ENCODE measurements at regions not wholly inside any gene's neighbourhood (a gene's known extent, or its start where the extent isn't known, plus 50 kb on each side); places are given as distances from the start of the nearest gene placed in this dataset.

GRCh38 chr7:7122033-7122478, 60.3 kb upstream of the C1GALT1 start:
- TF ChIP-seq, protein P1, sequence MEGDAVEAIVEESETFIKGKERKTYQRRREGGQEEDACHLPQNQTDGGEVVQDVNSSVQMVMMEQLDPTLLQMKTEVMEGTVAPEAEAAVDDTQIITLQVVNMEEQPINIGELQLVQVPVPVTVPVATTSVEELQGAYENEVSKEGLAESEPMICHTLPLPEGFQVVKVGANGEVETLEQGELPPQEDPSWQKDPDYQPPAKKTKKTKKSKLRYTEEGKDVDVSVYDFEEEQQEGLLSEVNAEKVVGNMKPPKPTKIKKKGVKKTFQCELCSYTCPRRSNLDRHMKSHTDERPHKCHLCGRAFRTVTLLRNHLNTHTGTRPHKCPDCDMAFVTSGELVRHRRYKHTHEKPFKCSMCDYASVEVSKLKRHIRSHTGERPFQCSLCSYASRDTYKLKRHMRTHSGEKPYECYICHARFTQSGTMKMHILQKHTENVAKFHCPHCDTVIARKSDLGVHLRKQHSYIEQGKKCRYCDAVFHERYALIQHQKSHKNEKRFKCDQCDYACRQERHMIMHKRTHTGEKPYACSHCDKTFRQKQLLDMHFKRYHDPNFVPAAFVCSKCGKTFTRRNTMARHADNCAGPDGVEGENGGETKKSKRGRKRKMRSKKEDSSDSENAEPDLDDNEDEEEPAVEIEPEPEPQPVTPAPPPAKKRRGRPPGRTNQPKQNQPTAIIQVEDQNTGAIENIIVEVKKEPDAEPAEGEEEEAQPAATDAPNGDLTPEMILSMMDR (conservative IDR thresholded peaks at IDR 0.05): no peak
- H3K23me2 ChIP-seq (ENCODE audit: insufficient read length, low read depth, low read length, poor library complexity, severe bottlenecking): no peaks in the 10 kb centered on the region
- no peak overlapping the region for H4K8ac ChIP-seq (replicated peaks; ENCODE audit: insufficient read length, low read depth, low read length)
- no peak overlapping the region for H3K18ac ChIP-seq (ENCODE audit: insufficient read length, low read depth, low read length)
- no peaks in the 10 kb centered on the region for H3K4me1 ChIP-seq (ENCODE audit: insufficient read depth, low read length)
- no peak overlapping the region for H2AFZ ChIP-seq (ENCODE audit: low read length)
- no peaks in the 10 kb centered on the region for H3K36me3 Mint-ChIP-seq (ENCODE audit: insufficient read depth in 1 of 3, low read depth in 3 of 3)
- no peaks in the 10 kb centered on the region for H3K79me1 ChIP-seq (ENCODE audit: insufficient read depth, low read depth, low read length, poor library complexity, severe bottlenecking)
- H3K9me3 ChIP-seq (ENCODE audit: control insufficient read depth, low read depth, low read length): no peaks in the 10 kb centered on the region
- no peak overlapping the region for H3K27ac Mint-ChIP-seq
- H3K27me3 ChIP-seq (ENCODE audit: insufficient read depth, low read length): no peaks in the 10 kb centered on the region
- H2BK20ac ChIP-seq (ENCODE audit: low read depth, low read length, poor library complexity, severe bottlenecking): no peak overlapping the region
- H4K91ac ChIP-seq (ENCODE audit: insufficient read length, low read depth, low read length): no peak overlapping the region
- DNase-seq: no peak
- H2BK12ac ChIP-seq (ENCODE audit: insufficient read length, low read depth, low read length): no peak overlapping the region
- WGBS (ENCODE audit: extremely low coverage, insufficient read length, low lambda C conversion rate): no CpG with 5 or more reads among the region's 4 CpGs
- no peaks in the 10 kb centered on the region for H3K27me3 Mint-ChIP-seq (ENCODE audit: low read depth)
- H3K14ac ChIP-seq (ENCODE audit: insufficient read depth, low read length): no peak overlapping the region
- no peak overlapping the region for H2BK5ac ChIP-seq (ENCODE audit: insufficient read length, low read length)
- no peak overlapping the region for H3K27ac ChIP-seq (ENCODE audit: insufficient read length, low read depth, low read length)
- no peak overlapping the region for H2AK5ac ChIP-seq (ENCODE audit: insufficient read length, low read length)
- H3K9me3 Mint-ChIP-seq: no peaks in the 10 kb centered on the region
- H3K4me1 Mint-ChIP-seq: no peaks in the 10 kb centered on the region
- H3K56ac ChIP-seq (ENCODE audit: insufficient read length, low read depth, low read length): no peak overlapping the region
- no peak overlapping the region for H3K4me2 ChIP-seq (ENCODE audit: insufficient read depth, insufficient read length, low read length)
- no peak overlapping the region for H3K9ac ChIP-seq (ENCODE audit: extremely low read depth, insufficient read length, low read length)
- H3K79me2 ChIP-seq (ENCODE audit: insufficient read depth, low read length): no peaks in the 10 kb centered on the region
- no peak overlapping the region for H3K4ac ChIP-seq (ENCODE audit: low read depth, low read length)
- H2BK15ac ChIP-seq (ENCODE audit: low read depth, low read length): no peak overlapping the region
- no peaks in the 10 kb centered on the region for H4K20me1 ChIP-seq (ENCODE audit: control insufficient read depth, insufficient read depth, insufficient read length)
- H3T11ph ChIP-seq (ENCODE audit: low read length): no peak overlapping the region
- no peak overlapping the region for H3K4me3 Mint-ChIP-seq
- H4K5ac ChIP-seq (ENCODE audit: insufficient read length, low read depth, low read length): no peak overlapping the region
- H2BK120ac ChIP-seq (ENCODE audit: low read depth, low read length, poor library complexity, severe bottlenecking): no peak overlapping the region
- H3K23ac ChIP-seq (ENCODE audit: insufficient read length, low read depth, low read length): no peak overlapping the region
